Keratinocyte (primary cell): ENCODE measurements at regions not wholly inside any gene's neighbourhood (a gene's known extent, or its start where the extent isn't known, plus 50 kb on each side); places are given as distances from the start of the nearest gene placed in this dataset.

Experiments used
- DNase-seq: peaks from one replicate; pipeline ENCODE4 v3.0.0-alpha.2; 2011; ENCODE audit warnings: low read depth, missing footprints, low spot score
- FAIRE-seq: peaks from 2 replicates; lab custom pipeline; 2011; peaks lifted over from hg19 to GRCh38; lab: Jason Lieb, UNC
- H2AFZ ChIP-seq: 2 replicates; pipeline ENCODE4 v1.6.0; 2012; ENCODE audit warnings: low read length, control low read depth, inconsistent platforms; ENCODE audit not compliant: control insufficient read depth
- H3K27ac ChIP-seq: 2 replicates; pipeline ENCODE4 v1.5.1; 2011; ENCODE audit warnings: low read length; ENCODE audit not compliant: control insufficient read depth, insufficient read depth
- H3K27me3 ChIP-seq: 3 replicates; pipeline ENCODE4 v1.6.0; 2011; ENCODE audit warnings: low read length; ENCODE audit not compliant: control insufficient read depth, insufficient read depth; ENCODE audit errors: extremely low read depth
- H3K36me3 ChIP-seq, 2 experiments: 2 replicates in 1 of 2; 3 replicates in 1 of 2; pipeline ENCODE4 v1.5.1; 2011; ENCODE audit warnings: low read length in 2 of 2, mild to moderate bottlenecking in 1 of 2; ENCODE audit not compliant: control insufficient read depth in 2 of 2, insufficient read depth in 2 of 2; ENCODE audit errors: extremely low read depth in 1 of 2
- H3K4me1 ChIP-seq: 3 replicates; pipeline ENCODE4 v1.5.1; 2011; ENCODE audit warnings: low read length; ENCODE audit not compliant: control insufficient read depth, insufficient read depth; ENCODE audit errors: extremely low read depth
- H3K4me2 ChIP-seq: 3 replicates; pipeline ENCODE4 v1.6.0; 2011; ENCODE audit warnings: low read depth, low read length; ENCODE audit not compliant: control insufficient read depth, insufficient read depth; ENCODE audit errors: extremely low read depth
- H3K4me3 ChIP-seq, 3 experiments: fragments of 200-600 bp in 1 of 3; sonication (generic) in 1 of 3; 2 replicates in 2 of 3; 3 replicates in 1 of 3; pipeline ENCODE4 v1.5.1; 2011 to 2016; ENCODE audit warnings: low read length in 3 of 3, mild to moderate bottlenecking in 3 of 3, control low read depth in 2 of 3, inconsistent platforms in 1 of 3, low read depth in 1 of 3, mixed read lengths in 1 of 3, mixed run types in 1 of 3, moderate library complexity in 1 of 3; ENCODE audit not compliant: control insufficient read depth in 2 of 3, insufficient read depth in 2 of 3; ENCODE audit errors: extremely low read depth in 1 of 3
- H3K79me2 ChIP-seq: 2 replicates; pipeline ENCODE4 v1.6.0; 2012; ENCODE audit warnings: low read length; ENCODE audit not compliant: control insufficient read depth, insufficient read depth
- H3K9ac ChIP-seq: 3 replicates; pipeline ENCODE4 v1.6.0; 2011; ENCODE audit warnings: low read length; ENCODE audit not compliant: control insufficient read depth, insufficient read depth; ENCODE audit errors: extremely low read depth
- H3K9me1 ChIP-seq: 3 replicates; pipeline ENCODE4 v1.6.0; 2011; ENCODE audit warnings: low read length; ENCODE audit not compliant: control insufficient read depth, insufficient read depth; ENCODE audit errors: extremely low read depth
- H3K9me3 ChIP-seq: 2 replicates; pipeline ENCODE4 v1.5.1; 2012; ENCODE audit warnings: low read depth, low read length; ENCODE audit not compliant: control insufficient read depth
- H4K20me1 ChIP-seq: 3 replicates; pipeline ENCODE4 v1.6.0; 2011; ENCODE audit warnings: low read length; ENCODE audit not compliant: control insufficient read depth, insufficient read depth; ENCODE audit errors: extremely low read depth
- EZH2 ChIP-seq: IDR thresholded peaks from one replicate; pipeline ENCODE4 v1.6.1; 2012; ENCODE audit warnings: inconsistent platforms, mild to moderate bottlenecking, low read length, moderate library complexity
- dilution Hi-C: fragments of 300-500 bp; cut with MboI; formaldehyde crosslinking; loops from one replicate; pipeline ENCODE4 v1.7.0; 2020; ENCODE audit warnings: low sequenced_read_pairs; ENCODE audit not compliant: extremely low pct_ligation_motif_present
- TF ChIP-seq, protein P1 (sequence below), 3 experiments: IDR thresholded peaks in 1 of 3; conservative IDR thresholded peaks in 1 of 3; optimal IDR thresholded peaks in 1 of 3; 2 replicates in 2 of 3; 3 replicates in 1 of 3; pipeline versions ENCODE3 to v1.5.1; 2011; ENCODE audit warnings: low read length in 3 of 3, mild to moderate bottlenecking in 3 of 3, moderate library complexity in 2 of 3, control low read depth in 1 of 3, inconsistent platforms in 1 of 3; ENCODE audit not compliant: insufficient read depth in 2 of 3; ENCODE audit errors: extremely low read depth in 1 of 3

DNA sequence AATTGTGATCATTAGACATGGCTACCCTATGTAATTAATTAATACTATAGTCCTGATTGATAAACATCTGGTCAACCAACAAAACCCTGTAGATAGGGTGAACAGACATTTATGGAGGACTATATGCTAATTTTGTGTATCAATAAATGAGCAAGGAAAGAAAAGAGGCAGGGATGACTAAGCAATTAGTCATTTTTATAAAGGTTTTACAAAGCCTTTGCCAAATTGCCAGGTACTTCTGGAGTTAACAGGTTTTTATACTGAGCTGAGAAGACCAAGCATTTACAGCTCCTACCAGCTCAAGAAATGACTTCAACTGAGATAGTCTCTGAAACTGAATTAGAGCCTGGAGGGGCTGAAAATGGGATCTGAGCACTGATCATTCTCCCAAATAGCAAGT, 186.8 kb upstream of the PRR20A start:
- H3K9me1 ChIP-seq, result no peaks in the 10 kb centered on the region
- FAIRE-seq, result no peak

DNA sequence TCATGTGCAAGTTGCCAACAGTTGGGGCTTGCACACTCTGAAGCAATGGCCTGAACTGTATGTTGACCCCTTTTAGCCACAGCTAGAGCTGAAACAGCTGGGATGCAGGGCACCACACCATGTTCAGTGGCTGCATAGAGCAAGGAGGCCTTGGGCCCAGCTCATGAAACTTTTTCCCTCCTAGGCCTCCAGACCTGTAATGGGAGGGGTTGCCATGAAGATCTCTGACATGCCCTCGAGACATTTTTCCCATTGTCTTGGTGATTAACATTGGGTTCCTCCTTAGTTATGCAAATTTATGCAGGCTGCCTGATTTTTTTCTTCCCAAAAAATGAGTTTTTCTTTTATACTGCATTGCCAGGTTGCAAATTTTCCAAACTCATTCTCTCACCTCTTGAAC, 165.1 kb upstream of the PRR20A start:
- no peak overlapping the region for H3K4me3 ChIP-seq
- no peak for TF ChIP-seq EZH2
- TF ChIP-seq, protein P1, sequence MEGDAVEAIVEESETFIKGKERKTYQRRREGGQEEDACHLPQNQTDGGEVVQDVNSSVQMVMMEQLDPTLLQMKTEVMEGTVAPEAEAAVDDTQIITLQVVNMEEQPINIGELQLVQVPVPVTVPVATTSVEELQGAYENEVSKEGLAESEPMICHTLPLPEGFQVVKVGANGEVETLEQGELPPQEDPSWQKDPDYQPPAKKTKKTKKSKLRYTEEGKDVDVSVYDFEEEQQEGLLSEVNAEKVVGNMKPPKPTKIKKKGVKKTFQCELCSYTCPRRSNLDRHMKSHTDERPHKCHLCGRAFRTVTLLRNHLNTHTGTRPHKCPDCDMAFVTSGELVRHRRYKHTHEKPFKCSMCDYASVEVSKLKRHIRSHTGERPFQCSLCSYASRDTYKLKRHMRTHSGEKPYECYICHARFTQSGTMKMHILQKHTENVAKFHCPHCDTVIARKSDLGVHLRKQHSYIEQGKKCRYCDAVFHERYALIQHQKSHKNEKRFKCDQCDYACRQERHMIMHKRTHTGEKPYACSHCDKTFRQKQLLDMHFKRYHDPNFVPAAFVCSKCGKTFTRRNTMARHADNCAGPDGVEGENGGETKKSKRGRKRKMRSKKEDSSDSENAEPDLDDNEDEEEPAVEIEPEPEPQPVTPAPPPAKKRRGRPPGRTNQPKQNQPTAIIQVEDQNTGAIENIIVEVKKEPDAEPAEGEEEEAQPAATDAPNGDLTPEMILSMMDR (optimal IDR thresholded peaks at IDR 0.05 in 1 of 3, IDR thresholded peaks at IDR 0.05 in 1 of 3, conservative IDR thresholded peaks at IDR 0.05 in 1 of 3; ENCODE audit: extremely low read depth in 1 of 3, insufficient read depth in 2 of 3, low read length in 3 of 3), result no peak
- FAIRE-seq, result no peak
- no peaks in the 10 kb centered on the region for H3K9me1 ChIP-seq
- DNase-seq, result no peak
- no peaks in the 10 kb centered on the region for H4K20me1 ChIP-seq
- H3K27ac ChIP-seq, result no peak overlapping the region
- H3K27me3 ChIP-seq, result no peaks in the 10 kb centered on the region
- H3K36me3 ChIP-seq, result no peaks in the 10 kb centered on the region
- dilution Hi-C loops, result no loop called here
- H3K4me1 ChIP-seq, result no peaks in the 10 kb centered on the region
- H3K4me2 ChIP-seq, result no peak overlapping the region
- H2AFZ ChIP-seq, result no peak overlapping the region
- H3K9ac ChIP-seq, result no peak overlapping the region
- H3K9me3 ChIP-seq, result peaks cover 1% of the 10 kb centered on the region
- no peaks in the 10 kb centered on the region for H3K79me2 ChIP-seq

More for the DNA sequence above, 186.8 kb upstream of the PRR20A start:
- Histone ChIP-seq H3K9ac (no peak overlapping the region), H3K27me3 (no peaks in the 10 kb centered on the region), H3K36me3 (no peaks in the 10 kb centered on the region), H3K27ac (no peak overlapping the region), H3K4me3 (no peak overlapping the region), H4K20me1 (no peaks in the 10 kb centered on the region), H3K9me3 (no peaks in the 10 kb centered on the region), H3K4me1 (no peaks in the 10 kb centered on the region), H3K4me2 (no peak overlapping the region), H2AFZ (no peak overlapping the region), H3K79me2 (no peaks in the 10 kb centered on the region)
- dilution Hi-C loops, result no loop called here
- no peak for DNase-seq
- TF ChIP-seq EZH2, result no peak
- TF ChIP-seq, protein P1 (optimal IDR thresholded peaks at IDR 0.05 in 1 of 3, IDR thresholded peaks at IDR 0.05 in 1 of 3, conservative IDR thresholded peaks at IDR 0.05 in 1 of 3; ENCODE audit: extremely low read depth in 1 of 3, insufficient read depth in 2 of 3, low read length in 3 of 3), result no peak
